GM23338 (cell line): ENCODE measurements at regions not wholly inside any gene's neighbourhood (a gene's known extent, or its start where the extent isn't known, plus 50 kb on each side); places are given as distances from the start of the nearest gene placed in this dataset.

Experiments
- ATAC-seq: fragments of 200-7000 bp; cut with Tn5 transposase; 3 replicates; pipeline ENCODE4 v1.9.1; 2020
- DNase-seq: peaks from one replicate; pipeline ENCODE4 v3.0.0-alpha.2; 2015; ENCODE audit warnings: low spot score
- H2AFZ ChIP-seq: fragments of 200-600 bp; sonication (generic); 2 replicates; pipeline ENCODE4 v1.8.0; 2016; ENCODE audit warnings: antibody characterized with exemption, mild to moderate bottlenecking, moderate library complexity
- H3F3A ChIP-seq: fragments of 200-600 bp; sonication (generic); replicated peaks from 2 replicates; pipeline ENCODE4 v1.8.0; 2017; ENCODE audit warnings: antibody characterized with exemption, mixed run types, low read depth
- H3K27ac ChIP-seq: fragments of 200-600 bp; sonication (generic); 2 replicates; pipeline ENCODE4 v1.6.1; 2016; ENCODE audit warnings: low read depth
- H3K27me3 ChIP-seq: fragments of 200-600 bp; sonication (generic); 2 replicates; pipeline ENCODE4 v1.8.0; 2016; ENCODE audit warnings: mild to moderate bottlenecking, mixed run types, moderate library complexity; ENCODE audit not compliant: insufficient read depth
- H3K36me3 ChIP-seq: fragments of 200-600 bp; sonication (generic); 2 replicates; pipeline ENCODE4 v1.8.0; 2016; ENCODE audit warnings: mild to moderate bottlenecking; ENCODE audit not compliant: insufficient read depth
- H3K4me1 ChIP-seq: fragments of 200-600 bp; sonication (generic); 2 replicates; pipeline ENCODE4 v1.8.0; 2016; ENCODE audit warnings: mild to moderate bottlenecking, moderate library complexity; ENCODE audit not compliant: insufficient read depth
- H3K4me2 ChIP-seq: fragments of 200-600 bp; sonication (generic); 2 replicates; pipeline ENCODE4 v1.7.1; 2017; ENCODE audit warnings: mixed run types
- H3K4me3 ChIP-seq: fragments of 200-600 bp; sonication (generic); 2 replicates; pipeline ENCODE4 v1.6.1; 2016; ENCODE audit warnings: mixed run types
- H3K79me2 ChIP-seq: fragments of 200-600 bp; sonication (generic); replicated peaks from 2 replicates; pipeline ENCODE4 v1.8.0; 2017; ENCODE audit warnings: mild to moderate bottlenecking; ENCODE audit not compliant: insufficient read depth
- H3K9me2 ChIP-seq: fragments of 200-600 bp; sonication (generic); 2 replicates; pipeline ENCODE4 v1.8.0; 2017; ENCODE audit not compliant: insufficient read depth
- H4K20me1 ChIP-seq: fragments of 200-600 bp; sonication (generic); replicated peaks from 2 replicates; pipeline ENCODE4 v1.8.0; 2017; ENCODE audit warnings: mild to moderate bottlenecking; ENCODE audit not compliant: insufficient read depth
- H3K27ac Mint-ChIP-seq: 2 replicates; pipeline ENCODE4 v1.8.0; 2020; ENCODE audit warnings: inconsistent platforms, mild to moderate bottlenecking, moderate library complexity, mixed read lengths
- H3K27me3 Mint-ChIP-seq: 3 replicates; pipeline ENCODE4 v1.8.0; 2022; ENCODE audit warnings: low read depth, mild to moderate bottlenecking, moderate library complexity, mixed read lengths, inconsistent platforms; ENCODE audit not compliant: insufficient read depth, poor library complexity
- H3K36me3 Mint-ChIP-seq: 3 replicates; pipeline ENCODE4 v1.8.0; 2021; ENCODE audit warnings: low read depth, mild to moderate bottlenecking, inconsistent platforms, moderate library complexity, mixed read lengths
- H3K4me1 Mint-ChIP-seq: 3 replicates; pipeline ENCODE4 v1.8.0; 2020; ENCODE audit warnings: mild to moderate bottlenecking, inconsistent platforms, mixed read lengths
- H3K4me3 Mint-ChIP-seq: 3 replicates; pipeline ENCODE4 v1.8.0; 2021; ENCODE audit warnings: moderate library complexity, mild to moderate bottlenecking, inconsistent platforms, mixed read lengths
- H3K9me3 Mint-ChIP-seq: 3 replicates; pipeline ENCODE4 v1.8.0; 2020; ENCODE audit warnings: moderate library complexity, mild to moderate bottlenecking, inconsistent platforms, mixed read lengths
- CREB1 ChIP-seq: fragments of 250-450 bp; sonication (Bioruptor Pico); IDR thresholded peaks from 2 replicates; pipeline ENCODE4 v1.5.0; 2020; ENCODE audit warnings: low read depth, mild to moderate bottlenecking, moderate library complexity
- NANOG ChIP-seq: IDR thresholded peaks from 2 replicates; pipeline ENCODE4 v1.6.1; 2016; ENCODE audit warnings: antibody characterized with exemption, borderline replicate concordance
- REST ChIP-seq: IDR thresholded peaks from one replicate; pipeline ENCODE4 v1.6.1; 2018; ENCODE audit warnings: antibody characterized with exemption; ENCODE audit not compliant: unreplicated experiment
- STAT1 ChIP-seq: IDR thresholded peaks from one replicate; pipeline ENCODE4 v1.6.1; 2016; ENCODE audit warnings: antibody characterized with exemption; ENCODE audit not compliant: unreplicated experiment
- ZNF462 ChIP-seq: fragments of 250-450 bp; sonication (Bioruptor Pico); IDR thresholded peaks from 2 replicates; pipeline ENCODE4 v1.5.0; 2020; ENCODE audit warnings: mild to moderate bottlenecking, moderate library complexity

GRCh38 chr4:36011381-36011780, 232.9 kb downstream of the ARAP2 start:
- Histone ChIP-seq H3K27ac (no peak overlapping the region), H3K4me3 (no peak overlapping the region), H2AFZ (no peak overlapping the region), H4K20me1 (no peaks in the 10 kb centered on the region), H3F3A (no peaks in the 10 kb centered on the region), H3K79me2 (no peaks in the 10 kb centered on the region), H3K4me2 (no peak overlapping the region), H3K9me2 (no peaks in the 10 kb centered on the region; the same call in 1 of the 2 replicates), H3K36me3 (no peaks in the 10 kb centered on the region), H3K27me3 (no peaks in the 10 kb centered on the region), H3K4me1 (no peaks in the 10 kb centered on the region)
- no peak overlapping the region for H3K4me3 Mint-ChIP-seq
- H3K9me3 Mint-ChIP-seq: no peaks in the 10 kb centered on the region
- H3K4me1 Mint-ChIP-seq: no peaks in the 10 kb centered on the region
- TF ChIP-seq STAT1: no peak
- TF ChIP-seq ZNF462 (CRISPR knock-in tag): no peak
- ATAC-seq (no peak), DNase-seq (no peak)
- no peaks in the 10 kb centered on the region for H3K27me3 Mint-ChIP-seq
- H3K36me3 Mint-ChIP-seq: no peaks in the 10 kb centered on the region
- H3K27ac Mint-ChIP-seq: no peak overlapping the region

GRCh38 chr4:36012503-36012902, 231.8 kb downstream of the ARAP2 start:
- Histone ChIP-seq H4K20me1 (no peaks in the 10 kb centered on the region), H3K9me2 (no peaks in the 10 kb centered on the region; the same call in 1 of the 2 replicates), H3K79me2 (no peaks in the 10 kb centered on the region), H2AFZ (no peak overlapping the region), H3K4me1 (no peaks in the 10 kb centered on the region), H3K27ac (no peak overlapping the region), H3K4me3 (no peak overlapping the region), H3K27me3 (no peaks in the 10 kb centered on the region), H3K4me2 (no peak overlapping the region), H3K36me3 (no peaks in the 10 kb centered on the region), H3F3A (no peaks in the 10 kb centered on the region)
- Mint-ChIP-seq H3K27me3 (no peaks in the 10 kb centered on the region), H3K36me3 (no peaks in the 10 kb centered on the region), H3K27ac (no peak overlapping the region), H3K9me3 (no peaks in the 10 kb centered on the region), H3K4me1 (no peaks in the 10 kb centered on the region), H3K4me3 (no peak overlapping the region)
- ATAC-seq (no peak), DNase-seq (no peak)
- TF ChIP-seq NANOG (no peak), STAT1 (no peak), CREB1 (CRISPR knock-in tag) (no peak), REST (no peak)
